B cell (primary cell): ENCODE measurements at regions not wholly inside any gene's neighbourhood (a gene's known extent, or its start where the extent isn't known, plus 50 kb on each side); places are given as distances from the start of the nearest gene placed in this dataset.

Experiments used
- CTCF ChIP-seq: fragments of 200-600 bp; IDR thresholded peaks from one replicate; pipeline ENCODE4 v1.8.0; 2022; ENCODE audit warnings: antibody characterized with exemption, mild to moderate bottlenecking
- EZH2 ChIP-seq: IDR thresholded peaks from 2 replicates; pipeline ENCODE4 v1.6.1; 2012; ENCODE audit warnings: borderline replicate concordance, low read depth, mild to moderate bottlenecking, moderate library complexity, low read length; ENCODE audit not compliant: insufficient read depth, poor library complexity, severe bottlenecking

GRCh38 chr2:190589008-190589407, 54.5 kb upstream of the NEMP2 start:
- TF ChIP-seq CTCF = no peak
- TF ChIP-seq EZH2 = no peak
